CD4-positive, alpha-beta T cell treated with Interleukin-17A for 1 hour (primary cell): ENCODE measurements at regions not wholly inside any gene's neighbourhood (a gene's known extent, or its start where the extent isn't known, plus 50 kb on each side); places are given as distances from the start of the nearest gene placed in this dataset.

Experiments
- DNase-seq: peaks from one replicate; pipeline ENCODE4 v3.0.0-alpha.2; 2020

GRCh38 chr21:27429710-27430341, 462.9 kb upstream of the ADAMTS5 start:
- no peak for DNase-seq

- DNase-seq = no peak
These were observed 459.3 kb upstream of the ADAMTS5 start for GRCh38 chr21:27426196-27426595.

DNA sequence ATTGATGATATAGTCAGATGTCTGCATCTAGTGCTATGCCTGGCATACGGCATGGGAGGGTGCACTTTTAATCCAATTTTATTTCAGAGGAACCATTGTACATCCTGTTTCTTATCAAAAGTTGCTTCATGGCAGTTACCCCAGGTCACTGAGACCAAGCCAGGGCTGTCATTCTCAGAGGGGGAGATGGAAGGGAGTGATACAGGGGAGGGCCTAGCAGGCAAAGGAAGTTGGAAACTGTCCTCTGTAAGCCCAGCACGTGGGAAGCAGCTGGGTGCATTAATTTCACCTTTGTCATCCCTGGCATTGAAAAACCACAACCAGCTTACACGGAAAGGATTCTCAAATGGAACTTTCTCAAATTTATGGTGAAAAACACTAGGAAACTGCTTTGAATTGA, 458.7 kb upstream of the ADAMTS5 start:
- no peak for DNase-seq

GRCh38 chr21:27425172-27425571, 458.3 kb upstream of the ADAMTS5 start:
- DNase-seq = no peak

DNA sequence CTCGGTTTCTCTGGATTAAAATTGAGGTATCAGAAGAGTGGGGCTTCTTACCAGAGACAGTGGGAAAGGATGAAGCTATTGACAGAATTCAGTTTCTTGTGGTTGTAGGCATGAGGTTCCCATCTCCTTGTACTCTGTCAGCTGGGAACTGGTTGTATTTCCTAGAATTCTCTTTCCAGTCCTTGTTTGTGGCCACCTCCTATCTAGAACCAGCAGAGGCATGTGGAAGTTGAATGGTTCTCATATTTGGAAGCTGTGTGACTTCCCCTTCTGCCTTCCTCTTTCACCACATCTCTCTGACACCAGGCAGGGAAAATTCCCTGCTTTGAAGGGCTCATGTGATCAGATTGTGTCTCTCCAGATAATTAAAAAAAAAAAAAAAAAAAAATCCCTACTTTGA, 457.7 kb upstream of the ADAMTS5 start:
- DNase-seq = no peak

DNA sequence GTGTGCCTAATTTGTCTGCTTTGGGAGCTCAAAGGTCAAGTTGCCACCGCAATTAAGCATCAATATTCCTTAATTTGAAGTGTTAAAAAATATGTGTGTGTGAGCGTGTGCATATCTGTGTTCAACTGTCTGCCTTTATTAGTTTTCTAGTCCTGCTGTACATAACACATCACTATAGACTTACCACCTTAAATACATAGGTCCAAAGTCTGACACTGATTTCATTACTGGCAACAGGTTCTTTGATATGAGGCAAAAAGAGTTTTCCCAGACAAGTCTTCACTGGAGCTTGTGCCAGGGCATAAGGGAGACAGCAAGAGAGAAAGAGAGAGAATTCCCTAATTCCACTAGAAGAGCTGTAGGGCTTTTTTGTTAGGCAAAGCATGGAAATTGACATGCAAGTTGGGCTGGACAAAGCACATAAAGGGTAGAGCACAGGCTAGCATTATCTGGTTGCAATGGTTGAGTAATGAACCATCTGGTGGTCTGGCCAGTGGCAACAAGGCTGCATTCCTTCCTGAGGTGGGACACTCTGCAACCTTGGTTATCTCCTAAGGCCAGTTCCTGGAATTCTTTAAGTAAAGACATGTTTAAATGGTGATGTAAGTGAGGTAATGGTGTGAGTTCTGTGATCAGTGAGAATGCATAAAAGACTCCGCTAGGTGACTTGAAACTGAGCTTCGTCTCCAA, 457.2 kb upstream of the ADAMTS5 start:
- no peak for DNase-seq

DNA sequence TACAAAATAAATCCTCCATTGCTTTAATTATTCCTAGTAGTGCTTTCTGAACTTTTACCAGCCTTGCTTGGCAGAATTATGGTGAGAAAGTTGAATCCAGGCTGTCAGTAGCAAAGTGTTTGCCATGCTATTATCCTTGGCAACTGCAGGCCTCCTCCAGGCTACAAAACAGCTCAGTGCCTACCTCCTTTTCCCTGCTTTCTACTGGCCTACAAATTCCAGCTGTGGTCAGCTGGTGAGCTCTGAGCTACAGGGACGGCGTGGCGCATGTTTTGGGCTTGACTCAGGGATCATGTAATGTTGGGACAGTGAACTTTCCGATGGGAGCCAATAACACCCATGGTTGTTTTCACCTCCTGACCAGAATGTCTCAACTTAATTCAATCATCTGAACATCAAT, 456.1 kb upstream of the ADAMTS5 start:
- no peak for DNase-seq

- no peak for DNase-seq
These were observed 455.5 kb upstream of the ADAMTS5 start for GRCh38 chr21:27422435-27422834.

DNA sequence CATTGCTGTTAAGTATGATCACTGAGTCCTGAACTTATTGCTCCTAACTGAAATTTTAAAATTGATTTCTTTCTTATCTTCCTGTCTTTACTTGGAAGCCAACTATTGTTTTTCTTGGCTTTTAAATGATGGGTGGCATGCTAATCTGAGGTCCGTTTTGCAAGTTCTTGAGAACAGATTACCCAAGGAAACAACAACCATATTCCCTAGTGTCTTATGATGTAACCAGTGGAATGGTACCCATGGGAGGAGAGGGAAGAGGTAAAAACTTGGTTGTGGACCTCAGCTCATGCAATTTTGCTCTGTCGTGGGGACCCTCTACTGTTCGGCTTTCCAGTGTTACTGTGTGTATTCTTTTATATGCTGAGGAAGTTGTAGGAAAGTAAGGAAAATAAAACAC, 454.8 kb upstream of the ADAMTS5 start:
- DNase-seq = no peak

DNA sequence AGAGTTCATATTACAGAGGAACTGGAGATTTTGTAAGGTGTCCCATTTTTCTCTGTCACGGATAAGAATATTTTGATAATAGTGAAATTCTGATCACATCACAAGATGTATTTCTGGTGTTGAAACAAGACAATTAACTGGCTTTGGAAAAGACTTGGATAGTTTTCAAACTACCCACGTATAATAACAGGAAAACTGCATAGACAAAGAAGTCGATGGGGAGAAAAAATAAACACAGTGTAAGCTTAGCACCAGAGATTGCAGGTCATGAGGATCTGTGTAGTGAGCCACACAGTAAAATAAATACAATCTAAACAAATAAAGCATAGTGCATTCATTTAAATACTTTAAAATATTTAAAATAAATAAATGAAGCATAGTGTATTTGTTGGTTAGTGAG, 452.3 kb upstream of the ADAMTS5 start:
- no peak for DNase-seq

- DNase-seq = no peak
These were observed 451.5 kb upstream of the ADAMTS5 start for GRCh38 chr21:27418346-27418745.

GRCh38 chr21:27412530-27412929, 445.6 kb upstream of the ADAMTS5 start:
- DNase-seq = no peak

GRCh38 chr21:27408826-27409225, 441.9 kb upstream of the ADAMTS5 start:
- DNase-seq = no peak

DNA sequence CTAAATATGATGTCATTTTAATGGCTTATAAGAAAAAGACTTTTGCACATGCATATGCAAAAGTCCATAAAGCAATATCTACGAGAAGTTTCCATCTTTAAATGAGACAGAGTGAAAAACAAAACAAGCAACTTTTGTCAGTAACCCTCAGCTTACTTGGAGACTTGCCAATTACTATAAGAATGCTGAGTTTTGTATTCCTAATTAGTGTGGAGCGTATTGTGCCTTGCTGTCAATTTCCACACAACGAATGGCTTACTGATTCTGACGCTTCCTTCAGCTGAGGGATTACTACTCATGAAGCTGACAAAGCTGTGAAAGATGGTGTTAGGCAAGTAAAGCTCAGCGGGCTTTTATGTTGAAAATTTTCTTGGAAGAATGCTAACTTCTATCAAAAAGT, 440.4 kb upstream of the ADAMTS5 start:
- no peak for DNase-seq

DNA sequence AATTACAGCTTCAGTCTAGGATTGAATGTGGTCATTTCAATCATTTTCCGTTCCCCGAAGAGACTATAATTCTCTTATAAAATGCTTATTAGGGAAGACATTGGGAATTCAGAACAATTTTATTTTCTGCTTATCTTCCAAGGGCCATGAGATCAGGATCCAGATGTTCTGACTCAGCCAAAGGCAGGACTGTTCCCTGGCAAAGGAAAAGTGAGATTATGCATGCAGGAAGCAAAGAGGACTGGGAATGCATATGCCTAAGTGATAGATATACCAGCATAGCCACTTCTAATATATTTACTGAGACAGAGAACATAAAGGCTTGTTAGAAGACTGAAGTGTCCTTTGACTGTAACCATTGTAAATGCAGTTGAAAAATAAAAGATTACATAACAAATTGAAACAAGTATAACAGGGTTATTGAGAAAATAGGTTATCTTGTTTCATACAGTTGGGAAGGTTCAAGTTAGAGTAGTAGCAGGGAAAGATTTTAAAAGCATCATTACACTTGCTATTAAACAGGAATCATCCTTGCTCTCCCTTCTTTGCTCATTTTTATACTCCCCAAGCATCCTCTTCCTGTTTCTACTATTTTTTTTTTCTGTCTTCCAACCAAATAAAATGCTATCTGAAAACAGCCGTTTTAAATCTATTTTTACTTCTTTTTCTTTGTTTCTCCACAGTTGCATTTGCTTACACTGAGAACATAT, 439.6 kb upstream of the ADAMTS5 start:
- DNase-seq = no peak

GRCh38 chr21:27403011-27403410, 436.1 kb upstream of the ADAMTS5 start:
- no peak for DNase-seq

GRCh38 chr21:27400045-27400444, 433.2 kb upstream of the ADAMTS5 start:
- no peak for DNase-seq

DNA sequence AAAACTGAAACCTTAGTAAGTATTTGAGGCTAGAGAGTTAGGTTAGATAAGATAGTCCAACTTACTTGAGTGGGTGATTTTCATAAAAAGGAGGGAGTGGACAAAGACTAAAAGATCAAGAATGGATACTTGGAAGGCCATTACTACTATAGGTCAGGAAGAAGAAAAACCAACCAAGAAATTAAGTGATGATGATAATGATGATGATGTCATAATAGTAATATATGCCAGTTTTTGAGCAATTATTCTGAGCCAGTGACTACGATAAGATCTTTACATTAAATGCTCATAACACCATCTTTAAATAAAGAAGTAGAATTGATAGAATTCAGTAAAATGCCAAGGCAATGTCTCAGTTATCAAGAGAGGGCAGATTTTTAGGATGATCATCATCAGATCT, 430.7 kb upstream of the ADAMTS5 start:
- DNase-seq = no peak

DNA sequence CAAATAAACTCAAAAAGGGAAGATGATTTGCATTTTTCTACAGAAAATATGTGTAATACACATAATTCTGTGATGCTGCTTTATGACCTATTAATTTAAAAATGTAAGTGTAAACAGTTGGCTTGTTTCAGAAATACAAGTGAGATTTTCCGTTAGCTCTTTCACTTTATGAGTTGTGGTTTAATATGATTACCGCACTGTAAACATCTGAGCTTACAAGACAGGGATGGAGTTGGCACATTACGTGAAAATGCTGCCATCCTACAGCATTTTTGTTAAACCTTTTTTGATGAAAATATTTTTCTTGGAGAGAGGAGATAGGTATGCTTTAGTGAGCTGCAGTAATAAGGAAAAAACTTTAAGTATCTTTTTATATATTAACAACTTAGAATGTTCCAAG, 426.8 kb upstream of the ADAMTS5 start:
- no peak for DNase-seq

DNA sequence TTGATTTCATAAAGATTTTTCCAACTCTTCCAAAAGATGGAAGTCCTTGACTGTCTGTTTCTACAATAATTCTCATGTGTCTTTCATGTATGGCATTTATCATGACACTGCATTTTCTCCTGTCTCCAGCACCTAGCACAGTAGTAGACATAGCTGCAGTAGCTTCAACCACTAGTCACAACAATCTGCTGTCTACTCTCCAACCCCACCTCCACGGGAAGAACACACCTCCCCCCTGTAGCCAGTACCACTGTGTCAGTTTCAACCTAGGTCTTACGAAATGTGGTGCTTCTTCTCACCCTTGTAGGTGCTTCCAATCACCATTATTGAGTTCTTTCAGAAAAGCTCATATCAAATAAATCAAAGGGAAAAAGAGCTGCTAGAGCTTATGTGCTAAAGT, 425.1 kb upstream of the ADAMTS5 start:
- DNase-seq = no peak

- no peak for DNase-seq
These were observed 423.5 kb upstream of the ADAMTS5 start for GRCh38 chr21:27390384-27390783.

DNA sequence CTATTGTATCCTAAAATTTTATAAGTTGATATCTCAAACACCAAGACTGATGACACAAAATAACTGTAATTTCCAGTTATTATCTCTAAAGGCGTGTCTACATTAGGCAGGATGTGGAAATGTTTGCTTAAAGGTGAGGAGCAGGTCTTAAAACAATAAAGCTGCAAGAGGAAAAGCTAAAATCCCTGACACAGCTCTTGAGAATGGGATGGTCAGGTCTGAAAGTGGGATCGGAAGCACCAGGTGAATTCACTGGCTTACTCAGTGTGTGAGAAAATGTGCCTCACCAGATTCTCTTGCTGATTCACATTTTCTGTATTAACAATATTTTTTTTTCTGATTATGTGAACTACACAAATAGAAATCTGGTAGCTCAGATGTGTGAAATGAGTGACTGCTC, 421.9 kb upstream of the ADAMTS5 start:
- no peak for DNase-seq

GRCh38 chr21:27382404-27382803, 415.5 kb upstream of the ADAMTS5 start:
- DNase-seq = no peak

- DNase-seq = no peak
These were observed 413.4 kb upstream of the ADAMTS5 start for GRCh38 chr21:27380303-27380702.
